HepG2 (cell line): ENCODE measurements at regions not wholly inside any gene's neighbourhood (a gene's known extent, or its start where the extent isn't known, plus 50 kb on each side); places are given as distances from the start of the nearest gene placed in this dataset.

ENCODE experiments used
- ATAC-seq: fragments of 200-7000 bp; cut with Tn5 transposase; 3 replicates; pipeline ENCODE4 v1.9.1; 2020; ENCODE audit warnings: mild to moderate bottlenecking, moderate library complexity
- BruUV-seq: library from RNA; stranded (reverse); fragments of 400-500 nt; replicated peaks from 2 replicates; lab custom pipeline; 2021; lab: Mats Ljungman, UMichigan
- CTCF ChIA-PET: fragments of 300-600 bp; formaldehyde crosslinking; extraction: SDS; loops from one replicate; lab custom pipeline; 2021; ENCODE audit warnings: low total read pairs, inconsistent platforms, low intra/inter-chr PET ratio; lab: Yijun Ruan, JAX
- POLR2A ChIA-PET: fragments of 350-600 bp; sonication (Branson Sonifier 250); formaldehyde crosslinking; loops from one replicate; lab custom pipeline; 2020; ENCODE audit warnings: antibody characterized with exemption, inconsistent platforms; lab: Yijun Ruan, JAX
- DNase-seq: peaks from one replicate; pipeline ENCODE4 v3.0.0-alpha.2; 2015; ENCODE audit warnings: low spot score
- FAIRE-seq: peaks from 3 replicates; lab custom pipeline; 2011; peaks lifted over from hg19 to GRCh38; lab: Jason Lieb, UNC
- H2AFZ ChIP-seq: one replicate; pipeline ENCODE4 v1.6.1; 2011; ENCODE audit warnings: low read length, inconsistent platforms
- H3K27ac ChIP-seq: fragments of 300-600 bp; 3 replicates; pipeline ENCODE4 v1.8.0; 2011; ENCODE audit warnings: mixed run types, mild to moderate bottlenecking, mixed read lengths, low read length, inconsistent platforms; ENCODE audit not compliant: insufficient read depth; ENCODE audit errors: extremely low read length
- H3K27me3 ChIP-seq, 2 experiments: fragments of 200-600 bp in 1 of 2; 2 replicates in 1 of 2; 3 replicates in 1 of 2; pipeline versions ENCODE4 v1.6.0 to v1.8.0; 2011; ENCODE audit warnings: low read length in 2 of 2, mild to moderate bottlenecking in 2 of 2, moderate library complexity in 2 of 2, inconsistent platforms in 1 of 2; ENCODE audit not compliant: insufficient read depth in 2 of 2, control insufficient read depth in 1 of 2
- H3K36me3 ChIP-seq, 2 experiments: fragments of 200-600 bp in 1 of 2; replicated peaks in 1 of 2; 2 replicates in 1 of 2; 3 replicates in 1 of 2; pipeline versions ENCODE4 v1.5.1 to v1.8.0; 2011; ENCODE audit warnings: low read length in 2 of 2, inconsistent platforms in 1 of 2; ENCODE audit not compliant: insufficient read depth in 2 of 2, control insufficient read depth in 1 of 2
- H3K4me1 ChIP-seq: 2 replicates; pipeline ENCODE4 v1.5.1; 2012; ENCODE audit warnings: low read length, inconsistent platforms; ENCODE audit not compliant: insufficient read depth
- H3K4me2 ChIP-seq: 2 replicates; pipeline ENCODE4 v1.6.0; 2011; ENCODE audit warnings: low read depth, low read length, inconsistent platforms
- H3K4me3 ChIP-seq, 3 experiments: fragments of 200-600 bp in 1 of 3; sonication (generic), shearing (Covaris generic) in 1 of 3; replicated peaks in 1 of 3; 2 replicates each; pipeline ENCODE4 v1.5.1; 2011 to 2016; ENCODE audit warnings: low read length in 3 of 3, inconsistent platforms in 2 of 3, low read depth in 2 of 3, mild to moderate bottlenecking in 2 of 3, control low read depth in 1 of 3, mixed read lengths in 1 of 3; ENCODE audit not compliant: insufficient read depth in 1 of 3
- H3K79me2 ChIP-seq: one replicate; pipeline ENCODE4 v1.6.1; 2011; ENCODE audit warnings: low read length, inconsistent platforms; ENCODE audit not compliant: insufficient read depth
- H3K9ac ChIP-seq: 2 replicates; pipeline ENCODE4 v1.6.0; 2011; ENCODE audit warnings: mild to moderate bottlenecking, low read depth, low read length, inconsistent platforms; ENCODE audit not compliant: insufficient read depth
- H3K9me3 ChIP-seq: 2 replicates; pipeline ENCODE4 v1.5.1; 2012; ENCODE audit warnings: mild to moderate bottlenecking, low read length
- H4K20me1 ChIP-seq: 2 replicates; pipeline ENCODE4 v1.6.0; 2011; ENCODE audit warnings: inconsistent platforms, mild to moderate bottlenecking, low read length, moderate library complexity; ENCODE audit not compliant: insufficient read depth
- BRD4 ChIP-seq: sonication (generic); formaldehyde crosslinking; IDR thresholded peaks from 2 replicates; pipeline ENCODE4 v1.4.0; 2020; ENCODE audit warnings: missing genetic modification reagents
- CREB3 ChIP-seq: sonication (generic); formaldehyde crosslinking; IDR thresholded peaks from 2 replicates; pipeline ENCODE4 v1.5.0; 2020; ENCODE audit warnings: missing genetic modification reagents
- HOXA5 ChIP-seq: sonication (generic); formaldehyde crosslinking; IDR thresholded peaks from 2 replicates; pipeline ENCODE4 v1.4.0; 2020; ENCODE audit warnings: missing genetic modification reagents
- NFKBIZ ChIP-seq: IDR thresholded peaks from 2 replicates; pipeline ENCODE4 v1.6.1; 2018; ENCODE audit warnings: missing genetic modification reagents, missing compliant biosample characterization
- STAT6 ChIP-seq: sonication (generic); formaldehyde crosslinking; IDR thresholded peaks from 2 replicates; pipeline ENCODE4 v1.4.0; 2020; ENCODE audit warnings: missing genetic modification reagents, mild to moderate bottlenecking, borderline replicate concordance
- TBX2 ChIP-seq: sonication (generic); formaldehyde crosslinking; IDR thresholded peaks from 2 replicates; pipeline ENCODE4 v1.5.0; 2020; ENCODE audit warnings: missing genetic modification reagents, mild to moderate bottlenecking, borderline replicate concordance
- ZBED4 ChIP-seq: sonication (generic); formaldehyde crosslinking; IDR thresholded peaks from 2 replicates; pipeline ENCODE4 v1.4.0; 2020; ENCODE audit warnings: missing genetic modification reagents, borderline replicate concordance
- ZNF335 ChIP-seq: sonication (generic); formaldehyde crosslinking; IDR thresholded peaks from 2 replicates; pipeline ENCODE4 v1.4.0; 2020; ENCODE audit warnings: missing genetic modification reagents
- ZSCAN21 ChIP-seq: sonication (generic); formaldehyde crosslinking; IDR thresholded peaks from 2 replicates; pipeline ENCODE4 v1.8.0; 2022; ENCODE audit warnings: mild to moderate bottlenecking, missing genetic modification reagents, moderate library complexity, borderline replicate concordance
- in situ Hi-C: cut with HindIII; loops from 2 replicates; pipeline ENCODE4 v1.10.0; 2017; ENCODE audit warnings: low pct_unique_long_range_greater_than_20kb; ENCODE audit not compliant: extremely low pct_ligation_motif_present
- intact Hi-C: fragments of 100-400 bp; cut with micrococcal nuclease; formaldehyde crosslinking; loops from one replicate; pipeline ENCODE4 v1.10.0; 2022; ENCODE audit not compliant: unreplicated experiment

DNA sequence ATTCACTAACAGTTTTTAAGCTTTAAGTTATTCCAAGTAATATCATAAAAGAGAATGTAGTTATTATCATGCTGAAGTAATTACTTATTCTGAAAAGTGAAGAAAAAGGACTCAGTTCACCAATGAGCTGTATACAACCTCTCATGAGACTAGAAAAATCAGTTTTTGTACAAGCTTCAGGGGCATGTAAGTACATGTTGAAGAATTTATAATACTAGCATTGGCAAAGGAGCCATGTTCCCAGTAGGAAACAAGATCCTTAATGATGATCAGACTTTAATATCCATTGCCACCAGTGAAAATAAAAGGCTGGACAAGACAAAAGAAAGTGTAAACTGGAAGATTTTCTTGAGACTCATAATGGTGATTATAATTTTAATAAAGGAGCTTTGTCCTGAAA lies 532.8 kb downstream of the PLOD2 start:
- Histone ChIP-seq H3K9ac (no peak overlapping the region), H3K4me2 (no peak overlapping the region), H3K79me2 (no peaks in the 10 kb centered on the region), H2AFZ (no peak overlapping the region), H3K9me3 (no peaks in the 10 kb centered on the region), H3K27ac (no peak overlapping the region), H4K20me1 (no peaks in the 10 kb centered on the region), H3K36me3 (no peaks in the 10 kb centered on the region), H3K4me1 (no peaks in the 10 kb centered on the region), H3K27me3 (no peaks in the 10 kb centered on the region), H3K4me3 (no peak overlapping the region)
- ATAC-seq: no peak
- intact Hi-C loops: no loop called here
- DNase-seq: no peak
- BruUV-seq: no TSS peak
- CTCF ChIA-PET: no interaction called here
- TF ChIP-seq STAT6 (CRISPR knock-in tag) (no peak), BRD4 (CRISPR knock-in tag) (no peak), ZNF335 (CRISPR knock-in tag) (no peak), ZBED4 (no peak), NFKBIZ (CRISPR knock-in tag) (no peak), ZSCAN21 (CRISPR knock-in tag) (no peak), TBX2 (CRISPR knock-in tag) (no peak), CREB3 (no peak), HOXA5 (CRISPR knock-in tag) (no peak)
- no peak for FAIRE-seq
- POLR2A ChIA-PET: no interaction called here
- in situ Hi-C loops: no loop called here
